DMS 273 treated with DMSO at 0.1 percent for 48 hours (cell line): ENCODE measurements at regions not wholly inside any gene's neighbourhood (a gene's known extent, or its start where the extent isn't known, plus 50 kb on each side); places are given as distances from the start of the nearest gene placed in this dataset.
"Not testable (repeated sequence)": the region's sequence is repeated elsewhere in the genome, so short reads cannot be mapped to it uniquely, and the experiment has no call there.

ENCODE experiments used
- DNase-seq: peaks from one replicate; lab custom pipeline; 2025; lab: John Stamatoyannopoulos, UW

DNA sequence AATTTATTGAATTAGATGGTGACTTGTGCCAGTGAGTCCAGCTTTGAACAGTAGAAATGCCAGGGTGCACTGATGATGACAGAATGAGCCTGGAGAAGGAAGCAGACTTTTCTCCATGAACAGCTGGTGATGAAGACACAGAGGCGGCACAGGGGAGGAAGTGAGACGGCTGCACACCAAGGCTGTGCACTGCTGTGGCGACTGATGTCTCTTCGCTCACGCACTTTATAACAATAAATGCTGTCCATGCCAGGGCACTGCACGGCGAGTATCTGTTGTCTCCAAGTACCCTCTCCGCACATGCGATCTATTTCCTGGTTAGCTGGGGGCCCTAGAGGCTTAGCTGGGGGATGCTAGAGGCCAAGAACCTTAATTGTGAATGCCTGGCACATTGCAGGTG lies 175.2 kb downstream of the TMEM200C start:
- peak; percentile 10 for DNase-seq

DNA sequence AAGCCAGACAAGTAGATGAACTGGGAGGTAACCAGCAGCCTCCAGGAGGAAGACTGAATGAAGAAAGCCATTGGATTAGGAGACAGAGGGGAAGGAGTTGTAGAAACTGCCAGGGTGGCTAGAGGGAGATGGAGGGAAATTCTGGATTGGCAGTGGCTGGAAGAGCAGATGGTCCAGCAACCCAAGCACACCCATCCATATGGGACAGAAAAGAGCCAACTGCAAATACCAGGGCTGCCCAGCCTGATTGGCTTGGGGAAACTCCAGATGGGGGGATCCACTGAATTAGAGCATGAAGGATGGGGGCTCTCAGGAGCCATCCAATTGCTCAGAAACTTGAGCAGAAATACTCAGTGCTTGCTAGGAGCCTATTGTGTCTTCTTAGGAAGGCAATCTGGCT lies 173.5 kb upstream of the EPB41L3 start:
- DNase-seq, result peak; percentile 58

DNA sequence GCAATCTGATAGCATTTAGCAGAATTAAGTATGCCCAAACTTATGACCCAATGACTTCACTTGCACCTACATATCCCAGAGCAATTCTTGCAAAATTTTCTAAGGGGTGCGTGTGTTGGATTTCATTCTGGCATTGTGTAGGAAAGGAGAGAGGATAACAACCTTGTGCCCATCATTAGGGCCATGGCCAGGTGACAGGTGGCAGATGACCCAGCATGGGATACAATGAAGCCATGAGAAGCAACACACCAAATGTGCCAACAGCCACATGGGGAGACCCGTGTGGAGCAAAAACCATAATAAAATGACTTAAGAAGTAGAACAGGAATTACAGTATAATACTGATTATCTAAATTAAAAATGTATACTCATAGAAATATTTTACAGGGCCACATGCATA lies 166.9 kb upstream of the EPB41L3 start:
- DNase-seq, result no peak

DNA sequence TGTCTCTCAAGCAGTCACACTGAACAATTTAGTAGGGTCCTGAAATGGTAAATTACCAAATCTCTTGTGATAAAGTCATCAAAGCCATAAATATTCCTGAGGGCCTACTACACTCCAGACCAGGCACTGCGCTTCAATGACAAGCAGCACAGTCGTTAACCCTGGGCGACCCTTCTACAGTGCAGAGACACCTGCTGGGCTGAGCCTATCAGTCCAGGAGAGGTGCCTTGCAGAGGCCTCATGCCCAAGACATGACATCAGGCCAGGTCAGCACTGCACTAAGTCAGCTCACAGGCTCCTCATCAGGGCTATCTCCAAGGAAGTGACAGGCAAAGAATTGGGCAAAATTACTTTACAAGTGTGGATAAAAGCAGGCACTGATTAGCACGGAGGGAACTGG lies 166.4 kb upstream of the EPB41L3 start:
- no peak for DNase-seq

DNA sequence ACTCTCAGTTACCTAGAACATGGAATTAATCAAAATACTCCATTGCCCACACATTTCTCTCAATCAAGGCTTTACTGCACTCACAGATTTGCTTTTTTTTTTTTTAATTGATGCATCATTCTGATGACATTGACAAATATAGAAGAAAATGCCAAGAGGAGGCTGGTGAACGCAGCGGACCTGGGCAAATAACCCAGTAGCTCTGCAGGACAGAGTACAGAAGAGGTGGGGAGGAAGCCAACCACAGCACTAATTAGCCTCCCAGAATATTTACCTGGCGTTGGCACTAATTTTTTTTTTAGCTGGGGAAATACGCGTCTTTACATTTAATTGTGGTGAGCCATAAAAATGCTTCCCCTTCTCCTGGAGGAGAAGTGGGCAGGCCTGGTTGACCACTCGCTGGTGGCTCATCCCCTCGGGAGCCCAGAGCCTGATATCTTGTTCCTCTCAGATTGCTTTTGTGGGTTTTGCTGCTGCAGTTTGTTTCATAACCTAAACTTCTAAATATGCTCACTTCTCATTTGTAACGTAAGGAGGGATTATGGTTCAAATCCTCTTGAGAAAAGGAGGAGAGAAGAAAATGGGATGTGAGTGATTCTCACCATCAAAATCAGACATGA lies 165.8 kb upstream of the EPB41L3 start:
- no peak for DNase-seq

DNA sequence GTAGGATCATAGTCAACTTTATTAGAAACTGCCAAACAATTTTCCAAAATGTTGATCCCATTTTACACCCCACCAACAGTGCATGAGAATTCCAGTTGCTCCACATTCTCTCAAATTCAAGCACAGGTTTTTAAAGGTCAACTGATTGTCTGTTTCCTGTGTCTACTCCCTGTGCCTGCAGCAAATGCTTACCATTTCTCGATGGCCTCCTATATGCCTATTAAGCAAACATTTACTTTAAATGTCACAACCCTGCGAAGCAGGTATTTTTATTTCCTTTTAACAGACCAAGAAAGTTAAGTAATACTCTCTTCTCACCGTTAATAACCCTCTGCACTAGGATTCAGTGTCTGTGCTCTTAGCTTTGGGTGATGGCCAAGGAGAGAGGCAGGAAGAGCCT lies 163.8 kb upstream of the EPB41L3 start:
- DNase-seq, result no peak

DNA sequence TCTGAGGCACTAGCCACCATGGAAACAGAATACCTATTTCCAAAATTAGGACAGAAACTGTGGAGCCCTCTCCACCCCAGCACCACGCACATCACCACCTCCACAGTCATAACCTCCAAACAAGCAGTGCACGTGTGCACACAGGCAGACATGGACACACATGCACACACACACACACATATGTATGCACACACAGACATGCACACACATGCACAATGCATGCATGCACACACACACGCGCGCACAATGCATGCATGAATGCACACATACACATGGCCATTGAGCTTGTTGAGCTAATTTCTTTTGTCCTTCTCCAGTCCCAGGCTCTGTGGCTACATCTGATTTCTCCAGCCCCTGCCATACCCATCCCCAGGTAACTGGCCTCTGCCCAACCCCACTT lies 161.6 kb upstream of the EPB41L3 start:
- no peak for DNase-seq

DNA sequence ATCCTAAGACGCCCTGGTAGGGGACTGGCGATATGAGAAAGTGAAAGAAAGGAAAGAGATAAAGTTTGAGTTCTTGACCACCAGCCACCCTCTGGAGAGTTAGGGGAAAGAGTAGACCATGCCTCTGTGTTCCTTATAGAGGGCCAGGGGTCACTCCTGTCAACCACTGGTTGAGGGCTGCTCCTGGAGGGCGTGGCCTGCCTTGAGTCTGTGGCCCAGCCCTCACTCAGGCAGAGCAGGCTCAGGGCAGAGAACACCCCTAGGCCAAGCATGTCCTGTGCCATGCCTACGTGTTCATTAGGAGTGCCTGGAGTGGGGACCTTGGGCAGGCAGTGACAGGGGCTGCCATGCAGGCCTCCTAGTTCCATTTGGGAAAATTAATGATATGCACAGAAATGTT lies 161.1 kb upstream of the EPB41L3 start:
- no peak for DNase-seq

DNA sequence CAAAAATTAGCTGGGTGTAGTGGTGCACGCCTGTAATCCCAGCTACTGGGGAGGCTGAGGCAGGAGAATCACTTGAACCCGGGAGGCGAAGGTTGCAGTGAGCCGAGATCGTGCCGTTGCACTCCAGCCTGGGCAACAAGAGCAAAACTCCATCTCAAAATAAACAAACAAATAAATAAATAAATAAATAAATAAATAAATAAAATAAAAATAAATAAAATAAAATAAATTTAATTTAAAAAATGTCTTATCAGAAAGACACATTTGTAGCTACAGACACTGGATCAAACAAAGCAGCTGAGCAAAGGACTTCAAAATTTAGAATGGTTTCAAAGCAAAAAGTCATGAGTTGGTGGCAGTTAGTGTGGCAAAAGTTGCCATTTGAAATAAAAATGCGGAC lies 158.2 kb upstream of the EPB41L3 start:
- DNase-seq, result not testable (repeated sequence)

DNA sequence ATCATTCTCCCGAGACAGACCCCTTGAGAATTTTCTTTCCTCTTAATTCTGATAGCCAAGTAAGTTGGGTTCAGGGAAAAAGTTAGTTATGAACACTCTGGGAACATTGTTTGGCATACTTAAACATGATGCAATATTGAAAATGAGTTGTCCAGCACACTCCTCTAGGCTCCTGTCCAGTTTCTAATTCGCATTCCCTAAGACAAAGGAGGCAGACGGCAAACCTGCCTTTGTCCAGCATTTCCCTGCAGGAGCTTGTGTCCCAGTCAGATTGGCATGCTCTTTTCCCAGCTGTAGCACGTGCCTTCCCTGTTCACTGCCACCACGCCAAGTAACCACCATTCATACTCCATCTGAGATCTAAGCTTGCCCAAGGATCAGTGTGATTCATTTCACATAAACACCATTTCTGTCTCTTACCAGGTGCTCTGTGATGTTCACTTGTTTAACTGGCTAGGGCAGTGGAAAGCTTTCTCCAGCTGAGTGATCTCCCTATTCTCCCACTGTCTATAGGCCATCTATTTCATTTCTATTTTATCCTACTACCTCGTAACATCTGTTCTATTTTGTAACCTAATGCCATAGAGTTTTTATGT lies 150.0 kb upstream of the EPB41L3 start:
- DNase-seq, result no peak

DNA sequence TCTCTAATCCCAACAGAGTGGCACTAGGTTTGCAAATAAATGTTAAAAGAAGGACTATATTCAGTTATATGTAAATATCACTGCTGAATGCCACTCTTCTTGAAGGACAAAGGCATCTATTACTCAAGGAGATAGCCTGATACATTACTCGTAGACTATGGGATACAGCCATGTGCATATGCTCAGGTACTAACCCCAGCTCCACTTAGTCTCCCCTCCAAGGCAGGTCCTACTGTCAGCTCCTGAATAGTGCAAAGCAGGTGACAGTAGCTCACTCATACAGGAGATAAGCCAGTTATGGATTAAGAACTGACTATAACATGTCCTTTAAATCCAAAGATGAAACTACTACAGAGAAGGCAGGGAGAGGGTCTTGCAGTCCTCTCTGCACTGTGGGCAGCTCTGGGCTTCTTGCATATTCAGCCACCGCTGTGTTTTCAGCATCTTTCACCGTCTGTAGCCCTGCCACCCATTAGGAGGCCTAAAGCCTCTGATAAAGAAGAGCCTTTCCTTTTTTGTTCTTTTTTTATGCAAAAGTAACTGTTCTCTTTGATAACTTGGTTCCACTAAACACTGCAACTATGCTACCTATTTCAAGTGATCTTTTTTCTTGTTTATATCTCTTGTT lies 135.1 kb upstream of the EPB41L3 start:
- no peak for DNase-seq

DNA sequence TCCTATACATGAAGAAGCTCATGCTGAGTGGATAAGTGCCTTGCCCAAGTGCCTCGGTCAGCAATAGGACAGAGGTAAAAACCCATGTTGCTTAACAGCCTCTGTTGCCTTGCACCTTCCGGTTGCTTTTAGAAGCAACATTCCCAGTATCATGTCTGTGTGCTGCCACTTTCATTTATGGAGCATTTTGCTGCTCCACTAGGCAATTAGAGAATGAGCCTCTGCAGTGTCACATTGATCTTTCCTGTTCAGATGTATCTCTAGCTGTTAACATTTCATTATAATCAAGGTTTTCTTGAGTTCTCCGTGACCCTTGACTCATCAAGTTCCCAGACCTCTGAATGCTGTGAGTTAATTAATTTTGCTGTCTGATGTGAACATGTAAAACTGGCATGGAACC lies 134.5 kb upstream of the EPB41L3 start:
- DNase-seq, result no peak

DNA sequence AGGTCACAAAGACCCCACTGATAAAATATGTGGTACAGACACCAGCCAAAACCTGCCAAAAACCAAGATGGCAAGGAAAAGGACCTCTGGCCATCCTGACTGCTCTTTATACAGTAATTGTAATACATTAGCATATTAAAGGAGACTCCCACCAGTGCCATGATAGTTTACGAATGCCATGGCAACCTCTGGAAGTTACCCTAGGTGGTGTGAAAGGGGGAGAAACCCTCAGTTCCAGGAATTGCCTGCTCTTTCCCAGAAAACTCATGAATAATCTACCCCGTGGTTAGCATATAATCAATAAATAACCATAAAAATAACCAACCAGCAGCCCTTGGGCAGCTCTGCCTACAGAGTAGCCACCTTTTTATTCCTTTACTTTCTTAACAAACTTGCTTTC lies 129.8 kb upstream of the EPB41L3 start:
- DNase-seq, result no peak

DNA sequence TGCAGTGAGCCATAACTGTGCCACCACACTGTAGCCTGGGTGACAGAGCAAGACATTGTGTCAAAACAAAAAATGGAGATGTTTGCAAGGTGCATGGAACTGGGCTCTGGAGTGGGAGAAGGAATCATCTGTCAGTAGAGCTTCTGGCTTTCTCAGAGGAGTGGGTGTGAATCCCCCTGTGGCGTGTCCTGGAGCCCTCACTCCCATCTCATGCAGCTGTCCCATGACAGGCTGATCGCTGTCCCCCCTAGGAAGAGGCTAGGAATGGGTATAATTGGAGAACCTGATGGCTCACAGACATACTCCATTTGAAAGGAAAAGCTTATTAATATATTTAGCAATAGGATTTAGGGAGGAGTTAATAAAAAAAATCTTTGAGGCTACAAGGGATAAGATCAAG lies 125.8 kb upstream of the EPB41L3 start:
- DNase-seq, result no peak

DNA sequence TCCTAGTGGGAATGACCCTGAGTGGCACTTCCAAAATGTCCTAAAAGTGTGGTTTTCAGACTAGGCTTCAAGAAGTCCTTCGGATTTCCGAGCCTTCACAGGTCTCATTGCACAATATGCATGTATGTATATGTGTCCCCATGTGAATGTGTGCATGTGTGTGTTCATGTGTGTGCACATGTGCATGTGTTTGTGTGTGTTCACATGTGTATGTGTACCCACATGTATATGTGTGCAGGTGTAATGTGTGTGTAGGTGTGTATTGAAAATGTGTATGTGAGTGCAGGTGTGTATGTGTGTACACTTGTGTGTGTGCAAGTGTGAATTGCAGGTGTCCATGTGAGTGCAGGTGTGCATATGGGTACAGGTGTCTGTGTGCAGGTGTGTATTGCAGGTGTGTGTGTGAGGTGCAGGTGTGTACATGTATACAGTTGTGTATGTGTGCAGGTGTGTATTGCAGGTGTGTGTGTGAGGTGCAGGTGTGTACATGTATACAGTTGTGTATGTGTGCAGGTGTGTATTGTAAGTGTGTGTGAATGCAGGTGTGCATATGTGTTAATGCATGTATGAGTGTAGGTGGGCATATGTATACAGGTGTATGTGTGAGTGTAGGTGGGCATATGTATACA lies 124.4 kb upstream of the EPB41L3 start:
- DNase-seq, result no peak

DNA sequence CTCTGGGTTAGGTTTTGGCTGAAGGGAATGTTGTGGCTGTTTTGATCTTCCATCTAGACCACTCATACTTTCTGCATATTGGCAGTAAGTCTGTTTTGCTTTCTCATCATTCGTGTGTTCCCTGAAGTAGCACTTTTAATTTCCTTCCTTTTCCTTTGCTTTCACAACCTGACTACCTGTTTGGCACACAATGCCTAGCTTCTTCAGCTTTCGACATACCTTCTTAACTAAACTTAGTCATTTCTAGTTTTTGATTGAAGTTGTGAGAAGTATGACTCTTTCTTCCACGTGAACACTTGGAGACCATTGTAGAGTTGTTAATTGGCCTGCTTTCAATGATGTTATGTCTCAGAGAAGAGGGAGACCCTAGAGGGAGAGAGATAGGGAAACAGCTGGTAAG lies 123.6 kb upstream of the EPB41L3 start:
- no peak for DNase-seq

DNA sequence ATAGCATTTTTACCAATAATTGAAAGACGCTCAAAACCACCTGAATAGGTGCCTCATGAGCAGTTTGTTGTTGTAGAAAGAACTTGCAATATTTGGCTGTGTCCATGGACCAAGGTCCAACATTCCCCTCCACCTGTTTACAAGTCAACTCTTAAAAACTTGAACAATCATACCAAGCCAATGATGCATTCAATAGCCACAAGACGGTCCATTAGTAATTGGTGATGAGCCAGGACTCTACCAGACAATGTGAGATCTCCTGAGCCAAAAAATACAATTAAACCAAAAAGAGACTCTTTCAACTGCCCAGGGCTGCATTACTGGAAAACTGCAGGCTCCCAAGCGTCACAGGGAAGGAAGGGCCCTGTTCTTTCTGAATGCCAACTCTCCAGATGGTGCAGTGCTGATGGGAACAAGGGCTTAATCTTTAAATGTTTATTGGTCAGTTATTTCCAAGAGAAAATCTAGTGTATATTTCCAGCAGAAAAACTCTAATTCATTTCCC lies 118.8 kb upstream of the EPB41L3 start:
- DNase-seq, result no peak

DNA sequence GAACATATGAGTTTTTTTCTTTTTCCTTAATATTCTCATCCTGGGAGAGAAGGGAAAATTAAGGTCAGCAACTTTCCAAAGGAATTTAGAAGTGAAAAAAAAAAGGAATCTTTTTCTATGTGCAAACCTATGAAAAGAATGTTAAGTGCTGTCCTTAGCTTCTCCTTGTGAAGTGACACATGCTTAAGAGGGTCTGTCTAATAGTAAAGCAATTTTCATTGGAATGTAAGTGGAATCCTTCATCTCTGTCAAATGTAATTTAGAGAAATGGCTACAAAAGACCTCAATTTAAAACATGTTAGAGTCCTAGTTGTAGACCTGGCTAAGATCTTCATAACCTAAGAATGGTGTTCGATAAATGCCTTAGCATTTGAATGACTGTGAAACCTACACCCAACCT lies 117.4 kb upstream of the EPB41L3 start:
- no peak for DNase-seq

DNA sequence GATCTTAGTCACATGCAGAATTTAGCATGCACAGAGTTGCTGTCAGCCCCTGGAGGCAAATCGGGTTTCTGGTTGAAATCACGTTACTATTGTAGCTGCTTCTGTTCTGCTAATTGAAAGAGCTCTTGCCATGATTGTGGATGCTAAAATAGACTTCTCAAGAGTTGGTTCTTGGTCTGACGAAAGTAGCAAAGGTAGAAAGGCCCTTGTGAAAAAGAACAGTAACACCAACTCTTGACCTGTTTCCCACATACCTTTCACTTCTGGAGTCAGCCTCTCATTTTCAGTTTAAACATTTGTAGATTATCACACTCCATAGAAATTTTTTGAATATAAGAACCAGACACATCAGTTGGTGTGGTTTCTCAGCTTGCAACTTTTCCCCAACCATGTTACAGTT lies 110.0 kb upstream of the EPB41L3 start:
- DNase-seq, result no peak

DNA sequence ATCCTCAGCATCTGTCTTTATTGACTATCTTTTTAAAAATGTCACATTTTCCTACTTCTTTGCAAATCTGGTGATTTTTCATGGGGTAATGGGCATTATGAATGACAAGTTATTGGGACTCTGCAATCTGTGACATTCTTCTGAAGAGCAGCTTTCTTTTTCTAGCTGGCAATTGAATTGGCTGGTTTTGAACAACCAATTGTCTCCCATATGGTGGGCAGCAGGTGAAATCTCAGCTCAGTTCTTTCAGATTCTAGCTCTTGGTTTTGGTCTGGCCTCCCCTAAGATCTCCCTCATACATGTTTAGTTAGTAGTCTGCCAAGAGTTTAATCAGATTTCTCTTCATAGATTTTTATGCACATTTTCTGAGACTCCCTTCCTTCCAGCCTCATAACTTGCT lies 107.9 kb upstream of the EPB41L3 start:
- no peak for DNase-seq

DNA sequence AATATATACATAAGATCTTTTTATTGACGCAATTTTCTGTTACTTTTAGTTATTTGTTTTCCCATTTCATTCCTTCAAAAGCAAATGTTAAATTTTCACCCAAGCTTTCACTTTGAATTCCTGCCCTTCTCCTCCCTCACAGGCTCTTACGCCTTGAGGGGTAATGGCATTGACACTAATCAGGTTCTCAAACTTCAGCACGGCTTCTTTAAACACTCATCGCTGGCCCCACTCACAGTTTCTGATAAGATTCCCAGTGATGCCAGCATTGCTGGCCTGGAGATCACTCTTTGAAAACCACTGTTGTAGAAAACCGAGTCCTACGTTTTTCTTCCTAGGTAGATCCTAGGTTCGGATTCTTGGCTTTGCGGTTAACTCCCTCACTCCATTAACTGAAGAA lies 105.6 kb upstream of the EPB41L3 start:
- DNase-seq, result no peak

DNA sequence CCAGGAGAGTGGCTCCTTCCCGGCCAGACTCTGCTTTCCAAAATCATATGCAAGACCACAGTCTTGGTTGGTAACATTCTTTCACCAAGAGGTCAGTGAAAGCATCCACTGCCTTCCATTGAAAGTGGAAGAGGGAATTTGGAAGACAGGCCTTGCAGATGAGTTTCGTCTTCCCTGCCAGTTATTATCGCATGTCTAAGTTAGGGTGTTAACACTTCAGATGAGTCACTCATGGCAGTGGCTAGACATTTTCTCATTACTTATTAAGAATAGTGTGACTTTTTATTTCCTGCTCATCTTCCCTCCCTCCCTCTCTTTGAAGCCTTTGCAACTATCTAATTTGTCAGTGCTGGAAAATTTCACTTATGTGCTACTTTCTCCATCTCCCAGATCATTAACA lies 102.9 kb upstream of the EPB41L3 start:
- DNase-seq, result no peak

DNA sequence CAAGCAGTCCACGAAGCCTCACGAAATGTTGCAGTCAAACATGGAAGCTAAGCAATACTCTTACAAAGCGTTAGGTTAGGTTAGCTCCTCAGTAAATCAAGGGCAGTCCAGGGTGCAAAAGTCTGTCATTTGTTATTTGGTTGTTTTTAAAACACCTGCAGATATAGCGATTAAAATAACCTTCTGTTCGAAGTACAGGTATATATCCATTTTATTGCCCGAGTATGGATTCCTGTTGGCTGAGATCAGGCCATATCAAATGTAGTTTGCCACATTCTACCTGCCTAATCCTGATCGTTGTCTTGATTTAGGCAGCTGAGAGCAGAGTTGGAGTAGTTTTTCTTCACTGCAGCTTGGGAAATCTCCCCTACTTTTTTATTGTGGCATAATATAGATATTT lies 99.5 kb upstream of the EPB41L3 start:
- DNase-seq, result no peak
